ENCODE measurements at regions not wholly inside any gene's neighbourhood (a gene's known extent, or its start where the extent isn't known, plus 50 kb on each side); places are given as distances from the start of the nearest gene placed in this dataset.

- no peak for TF ChIP-seq SMAD1 (IDR thresholded peaks at IDR 0.05; ENCODE audit: low read depth, partially characterized antibody)
- TF ChIP-seq HCFC1 (IDR thresholded peaks at IDR 0.05; ENCODE audit: low read length), result no peak
- no peak for TF ChIP-seq POLR2AphosphoS5 (IDR thresholded peaks at IDR 0.05; ENCODE audit: low read length)
- TF ChIP-seq PML (IDR thresholded peaks at IDR 0.05; ENCODE audit: low read length), result no peak
- no peak for TF ChIP-seq MTA3 (IDR thresholded peaks at IDR 0.05; ENCODE audit: borderline replicate concordance, low read length)
- no peak for TF ChIP-seq CHD2 (IDR thresholded peaks at IDR 0.05; ENCODE audit: borderline replicate concordance, low read depth, low read length)
- no peak for TF ChIP-seq RFX5 (IDR thresholded peaks at IDR 0.05; ENCODE audit: low read depth, low read length)
- TF ChIP-seq BCL3 (IDR thresholded peaks at IDR 0.05; ENCODE audit: borderline replicate concordance, insufficient read depth, low read depth, low read length, poor library complexity, severe bottlenecking), result no peak
- TF ChIP-seq SUPT20H (IDR thresholded peaks at IDR 0.05; ENCODE audit: borderline replicate concordance, control insufficient read depth, low read depth, low read length), result no peak
- no peak for TF ChIP-seq POLR2A (IDR thresholded peaks at IDR 0.05; ENCODE audit: low read depth, low read length)
- TF ChIP-seq HDGF (IDR thresholded peaks at IDR 0.05), result no peak
Measured at GRCh38 chr5:125045646-125046045, 299.2 kb upstream of the ZNF608 start.

Data from GM12878 (cell line).